ENCODE measurements at regions not wholly inside any gene's neighbourhood (a gene's known extent, or its start where the extent isn't known, plus 50 kb on each side); places are given as distances from the start of the nearest gene placed in this dataset.
"Not testable (repeated sequence)": the region's sequence is repeated elsewhere in the genome, so short reads cannot be mapped to it uniquely, and the experiment has no call there.

DNA sequence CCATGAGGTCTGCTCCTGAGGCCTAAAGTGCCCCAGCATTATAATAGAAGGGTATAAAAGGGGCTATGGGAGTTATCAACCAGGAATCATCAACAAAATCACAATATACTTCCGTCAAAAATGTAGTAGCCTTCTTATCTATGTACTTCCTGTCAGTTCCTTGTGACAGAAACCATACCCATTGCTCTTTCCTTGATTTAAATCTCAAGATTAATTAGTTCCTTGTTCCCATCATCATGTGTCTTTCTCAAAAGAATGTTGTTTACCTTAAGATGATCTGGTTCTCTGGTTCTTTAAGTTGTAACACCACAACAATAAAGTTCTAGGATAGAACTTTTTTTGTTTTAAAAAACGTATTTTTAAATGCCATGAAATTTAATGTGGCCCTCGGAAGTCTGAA lies 833.3 kb downstream of the LTN1 start:
- no peak for ATAC-seq

DNA sequence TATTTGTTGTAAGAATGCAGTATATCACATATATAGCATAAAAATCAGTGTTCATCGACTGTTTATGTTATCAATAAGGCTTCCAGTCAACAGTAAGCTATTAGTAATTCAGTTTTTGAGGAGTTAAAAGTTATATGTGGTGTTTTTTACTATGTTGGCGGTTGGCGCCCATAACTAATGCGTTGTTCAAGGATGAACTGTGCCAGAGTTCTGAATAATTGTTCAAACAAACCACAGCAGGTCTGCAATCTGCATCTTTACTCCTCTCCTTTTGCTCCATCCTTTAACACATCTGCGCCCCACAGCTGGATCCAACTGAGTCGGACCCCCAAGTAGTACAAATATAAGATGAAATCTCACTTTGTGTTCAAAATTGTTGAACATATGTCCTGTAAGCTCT lies 836.1 kb downstream of the LTN1 start:
- ATAC-seq, result no peak

DNA sequence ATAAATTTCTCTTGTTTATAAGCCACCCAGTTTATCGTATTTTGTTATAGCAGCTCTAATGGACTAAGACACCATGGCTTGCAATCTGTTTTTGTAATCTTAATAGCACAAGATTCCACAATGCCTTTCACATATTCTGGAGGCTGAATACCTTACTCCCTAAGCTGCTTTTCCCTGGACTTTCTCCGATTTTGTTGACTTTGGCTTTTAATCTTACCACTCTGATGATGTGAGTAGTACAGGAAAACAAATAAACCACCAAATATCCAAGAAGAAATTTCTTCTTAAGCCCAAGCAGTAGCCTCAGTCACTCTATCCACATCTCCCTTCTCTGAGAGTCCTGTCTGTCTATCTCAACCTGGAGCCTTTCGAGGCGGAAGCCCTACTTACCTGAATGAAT lies 838.6 kb downstream of the LTN1 start:
- no peak for ATAC-seq

DNA sequence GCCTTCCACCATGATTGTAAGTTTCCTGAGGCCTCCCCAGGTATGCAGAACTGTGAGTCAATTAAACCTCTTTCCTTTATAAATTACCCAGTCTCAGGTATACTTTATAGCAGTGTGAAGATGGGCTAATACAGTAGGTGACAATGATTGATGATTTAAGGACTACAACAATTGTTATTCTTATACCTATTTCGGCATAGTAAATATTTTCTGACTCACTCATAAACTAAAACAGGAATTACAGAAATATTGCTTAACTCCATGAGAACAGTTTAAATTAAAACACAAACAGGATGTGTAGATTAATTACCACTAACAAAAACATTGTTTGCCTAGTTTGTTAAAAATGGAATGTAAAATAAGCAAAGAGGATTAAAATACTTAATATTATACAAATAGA lies 839.9 kb downstream of the LTN1 start:
- ATAC-seq, result peak; percentile 84

DNA sequence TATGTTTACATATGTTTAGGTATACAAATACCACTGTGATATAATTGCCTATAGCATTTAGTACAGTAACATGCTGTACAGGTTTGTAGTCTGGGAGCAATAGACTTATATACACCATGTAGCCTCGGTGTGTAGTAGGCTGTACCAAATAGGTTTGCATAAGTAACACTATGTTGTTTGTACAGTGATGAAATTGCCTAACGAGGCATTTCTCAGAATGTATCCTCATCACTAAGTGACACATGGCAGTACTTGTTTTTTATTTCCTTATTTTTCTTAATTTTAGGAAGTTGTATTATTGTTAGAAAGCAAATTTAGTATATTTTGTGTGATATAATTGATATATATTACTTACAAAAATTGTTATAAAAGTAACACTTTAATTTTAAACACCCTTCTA lies 840.9 kb downstream of the LTN1 start:
- ATAC-seq, result no peak

DNA sequence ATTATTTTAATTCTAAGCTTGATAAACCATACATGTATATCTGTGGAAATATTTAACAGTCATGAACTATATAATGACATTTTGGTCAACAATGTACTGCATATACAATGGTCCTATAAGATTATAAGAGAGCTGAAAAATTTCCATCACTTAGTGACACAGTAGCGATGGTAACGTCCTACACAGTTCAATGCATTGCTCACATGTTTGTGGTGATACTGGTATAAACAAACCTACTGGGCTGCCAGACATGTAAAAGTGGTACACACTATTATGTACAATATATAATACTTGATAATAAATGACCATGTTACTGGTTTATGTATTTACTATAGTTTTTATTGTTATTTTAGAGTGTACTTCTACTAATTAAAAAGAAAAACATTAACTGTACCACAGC lies 841.9 kb downstream of the LTN1 start:
- ATAC-seq, result no peak

DNA sequence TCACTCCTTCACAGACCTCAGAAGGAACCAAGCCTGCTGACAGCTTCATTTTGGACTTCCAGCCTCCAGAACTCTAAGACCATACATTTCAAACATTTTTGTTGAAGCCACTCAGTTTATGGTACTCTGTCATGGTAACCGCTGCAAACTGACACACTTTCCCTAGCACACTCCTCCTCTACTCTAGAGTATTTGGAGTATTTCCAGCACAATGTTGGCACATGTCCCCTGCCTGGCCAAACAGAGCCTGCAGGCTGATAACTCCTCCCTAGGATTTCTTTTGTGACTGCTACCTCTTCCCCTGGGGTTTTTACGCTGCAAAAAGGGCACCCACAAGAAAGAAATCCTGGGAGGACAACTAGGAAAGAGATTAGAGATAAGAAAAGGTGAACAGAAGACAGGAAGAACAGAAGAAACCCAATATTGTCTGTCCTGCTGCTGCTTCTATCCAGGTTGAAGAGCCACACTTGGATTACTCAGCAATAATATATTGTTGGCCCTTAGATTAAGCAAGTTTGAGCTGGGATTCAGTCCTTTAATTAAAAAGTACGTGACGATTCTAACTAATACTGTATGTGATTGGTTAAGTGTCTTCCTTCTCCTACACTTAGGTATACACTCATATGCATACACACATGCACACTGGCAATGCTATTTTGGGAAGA lies 844.1 kb downstream of the LTN1 start:
- ATAC-seq, result no peak

DNA sequence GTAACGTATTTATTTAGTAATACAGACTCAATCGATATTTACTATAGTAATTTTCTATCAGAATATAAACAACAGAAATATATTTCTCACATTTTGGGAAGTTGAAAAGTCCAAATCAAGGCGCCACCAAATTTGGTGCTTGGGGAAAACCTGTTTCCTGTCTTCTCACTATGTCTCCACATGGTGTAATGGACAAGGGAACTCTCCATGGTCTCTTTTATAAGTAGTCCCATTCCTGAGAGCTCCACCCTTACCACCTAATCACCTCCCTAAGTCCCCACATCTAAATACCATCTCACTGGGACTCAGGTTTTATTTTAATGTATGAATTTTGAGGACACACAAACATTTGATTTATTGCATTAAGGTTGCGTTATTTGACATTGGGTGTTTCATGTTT lies 848.0 kb downstream of the LTN1 start:
- no peak for ATAC-seq

DNA sequence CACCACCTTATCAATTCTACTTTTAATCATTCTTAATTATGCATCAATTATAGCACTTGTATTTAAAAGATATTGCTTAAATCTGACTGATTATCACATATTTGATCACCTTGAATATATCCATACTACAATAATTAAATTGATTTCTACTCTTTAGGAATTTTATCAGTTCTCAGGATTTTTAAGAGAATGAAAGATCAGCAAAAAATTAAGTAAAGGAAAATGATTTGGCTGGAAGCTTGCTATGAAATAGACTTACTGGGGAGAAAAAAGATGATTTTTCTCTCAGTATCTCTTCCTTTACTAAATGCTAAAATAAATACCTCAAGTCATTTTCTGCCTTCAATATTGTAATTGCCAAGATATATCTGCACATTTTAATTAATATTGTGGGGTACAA lies 848.6 kb downstream of the LTN1 start:
- no peak for ATAC-seq

DNA sequence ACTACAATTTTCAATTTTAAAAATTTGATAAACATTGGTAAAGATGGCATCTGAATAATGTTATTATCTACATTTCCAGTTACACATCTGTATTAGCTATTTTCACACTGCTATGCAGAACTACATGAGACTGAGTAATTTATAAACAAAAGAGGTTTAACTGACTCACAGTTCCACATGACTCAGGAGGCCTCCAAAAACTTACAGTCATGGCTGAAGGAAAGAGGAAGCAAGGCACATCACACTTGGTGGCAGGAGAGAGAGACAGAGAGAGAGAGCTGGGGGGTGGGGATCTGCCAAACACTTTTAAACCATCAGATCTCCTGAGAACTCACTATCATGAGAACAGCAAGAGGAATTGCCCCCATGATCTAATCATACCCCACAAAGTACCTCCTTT lies 850.0 kb downstream of the LTN1 start:
- ATAC-seq, result peak; percentile 64

DNA sequence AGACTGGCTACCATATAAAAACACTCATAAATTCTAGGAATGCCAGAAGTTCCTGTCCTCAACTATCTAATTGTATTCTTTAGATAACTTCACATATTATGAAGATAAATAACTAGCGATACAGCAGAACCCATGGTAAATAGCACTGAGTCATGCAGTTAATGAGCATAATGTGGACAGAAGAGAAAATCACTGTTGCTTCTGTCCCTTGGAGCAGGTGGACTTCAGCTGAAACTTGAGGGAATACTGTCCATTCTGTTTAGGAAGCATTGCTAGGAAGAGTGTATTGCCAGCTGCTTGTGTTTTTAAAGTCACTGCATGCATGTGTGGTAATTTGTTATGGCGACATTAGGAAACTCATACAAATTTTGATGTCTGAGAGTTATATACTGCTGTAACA lies 854.4 kb downstream of the LTN1 start:
- no peak for ATAC-seq

DNA sequence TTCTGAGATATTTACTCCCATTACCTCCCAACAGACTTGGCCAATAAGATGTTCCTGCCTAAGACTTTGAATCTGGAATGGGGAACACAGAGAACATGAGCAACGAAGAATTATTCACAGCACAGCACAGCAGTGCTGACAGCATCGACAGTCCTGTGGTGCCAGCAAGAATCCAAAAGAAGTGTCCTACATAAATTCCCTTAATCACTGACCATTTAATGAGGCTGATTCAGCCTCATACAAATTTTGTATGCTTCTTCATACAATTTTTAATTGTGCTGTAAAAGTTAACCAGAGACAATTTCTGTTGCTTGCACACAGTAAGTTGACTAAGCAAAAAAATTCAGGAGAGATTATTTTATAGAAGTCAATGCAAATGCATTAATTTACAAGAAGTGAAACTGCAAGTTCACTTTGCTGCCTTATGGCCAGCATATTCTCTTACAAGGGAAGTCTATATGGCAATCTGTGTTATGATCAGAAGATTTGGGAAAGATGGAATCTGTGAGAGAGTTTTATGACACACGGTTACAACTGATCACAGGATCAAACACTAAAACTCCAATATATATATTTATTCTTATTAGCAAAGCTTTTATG lies 855.9 kb downstream of the LTN1 start:
- ATAC-seq, result no peak

DNA sequence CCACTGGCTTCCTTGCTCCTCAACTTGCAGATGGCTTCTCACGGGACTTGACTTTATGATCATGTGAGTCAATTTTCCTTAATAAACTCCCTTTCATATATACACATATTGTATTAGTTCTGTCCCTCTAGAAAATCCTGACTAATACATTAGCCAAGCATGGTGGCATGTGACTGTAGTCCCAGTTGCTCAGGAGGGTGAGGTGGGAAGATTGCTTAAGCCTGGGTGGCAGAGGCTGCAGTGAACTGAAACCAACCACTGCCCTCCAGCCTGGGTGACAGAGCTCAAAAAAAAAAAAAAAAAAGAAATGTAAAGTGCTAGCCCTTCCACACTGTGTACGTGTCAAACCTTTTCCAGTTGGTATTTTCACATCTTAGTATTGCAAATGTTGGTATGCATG lies 857.0 kb downstream of the LTN1 start:
- no peak for ATAC-seq

DNA sequence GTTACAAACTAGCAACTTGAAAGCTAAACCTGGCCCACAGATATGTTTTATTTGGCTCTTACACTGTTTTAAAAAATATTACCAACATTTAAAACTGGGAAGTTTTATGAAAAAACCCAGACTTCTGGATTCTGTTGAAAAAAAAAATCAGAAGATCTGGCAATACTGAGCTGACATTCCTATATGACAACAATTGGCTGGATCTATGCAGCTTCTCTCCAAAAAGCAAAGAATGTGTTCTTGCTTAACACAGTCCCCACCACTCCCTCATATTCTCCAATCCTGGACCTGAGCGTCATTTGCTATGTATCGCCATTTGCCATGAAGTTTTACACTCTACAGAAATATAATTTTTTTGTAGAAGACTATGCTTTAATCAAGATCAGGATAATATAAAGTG lies 859.6 kb downstream of the LTN1 start:
- no peak for ATAC-seq

DNA sequence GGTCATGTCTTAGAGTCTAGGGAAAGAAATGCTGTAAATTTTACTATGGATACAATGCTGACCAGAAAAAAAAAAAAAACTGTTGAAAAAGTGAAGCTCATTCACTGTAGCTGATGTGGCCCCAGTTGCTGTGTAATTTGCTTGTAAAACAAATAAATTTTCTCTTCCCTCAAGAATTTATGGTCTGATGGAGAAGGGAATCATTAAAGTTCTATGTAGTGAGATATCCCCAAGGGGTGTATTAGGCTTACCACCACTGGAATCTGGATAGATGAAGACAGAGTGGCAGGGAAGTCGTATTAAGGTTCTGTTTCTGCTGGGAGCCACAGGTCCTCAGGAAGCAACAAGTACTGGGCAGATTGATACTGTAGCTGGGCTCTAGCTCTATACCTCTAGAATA lies 860.0 kb downstream of the LTN1 start:
- ATAC-seq, result no peak

DNA sequence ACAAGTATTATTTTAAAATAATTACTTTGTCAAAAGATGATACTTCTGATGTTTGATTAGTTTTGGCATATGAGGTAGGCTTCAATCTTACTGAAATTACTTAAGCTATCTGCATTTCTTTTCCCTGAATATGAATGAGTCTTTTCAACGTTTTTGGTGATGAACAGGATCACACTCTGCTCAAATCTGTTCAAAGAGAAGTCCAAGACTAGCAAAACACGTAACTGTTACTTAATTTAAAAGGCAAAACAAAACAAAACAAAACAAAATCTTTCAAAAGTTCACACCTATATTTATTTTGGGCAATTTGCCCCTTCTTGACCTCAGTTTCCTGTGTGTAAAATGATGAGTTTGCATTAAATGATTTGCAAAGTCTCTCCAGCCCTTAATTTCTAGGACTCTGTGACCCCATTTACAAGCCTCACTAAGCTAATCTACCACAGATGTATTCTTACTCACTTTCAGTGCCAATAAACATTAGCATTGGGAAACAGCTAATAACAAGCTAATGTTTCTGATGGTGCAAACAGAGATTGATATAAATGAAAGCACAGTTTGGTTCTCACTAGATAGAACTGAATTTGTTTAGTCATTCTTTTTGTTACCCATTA lies 865.4 kb downstream of the LTN1 start:
- no peak for ATAC-seq

DNA sequence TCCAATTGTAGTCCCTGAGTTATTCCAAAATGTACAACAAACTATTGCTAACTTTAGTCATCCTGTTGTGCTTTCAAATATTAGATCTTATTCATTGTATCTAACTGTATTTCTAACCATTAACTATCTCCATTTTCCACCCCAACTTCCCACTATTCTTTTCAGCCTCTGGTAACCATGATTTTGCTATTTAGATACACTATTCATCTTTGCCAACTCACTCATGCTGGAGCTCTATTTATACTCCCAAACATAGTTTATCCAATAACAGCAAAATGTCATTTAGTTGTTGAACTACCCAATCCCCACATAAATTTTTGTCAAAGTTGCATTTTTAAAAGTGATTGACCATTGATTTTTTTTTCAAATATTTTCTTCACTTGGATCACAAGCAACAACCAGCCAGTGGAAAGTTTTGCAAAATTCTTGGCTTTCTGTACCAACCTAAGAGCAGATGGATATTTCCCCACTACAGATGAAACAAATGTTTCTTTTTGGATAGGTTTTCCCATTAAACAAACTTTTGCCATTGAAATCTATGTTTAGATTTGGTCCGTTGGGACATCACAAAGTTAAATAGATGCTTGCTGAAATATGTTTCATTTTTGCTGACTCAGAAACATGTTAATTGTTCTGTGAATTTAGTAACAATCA lies 866.0 kb downstream of the LTN1 start:
- ATAC-seq, result no peak

DNA sequence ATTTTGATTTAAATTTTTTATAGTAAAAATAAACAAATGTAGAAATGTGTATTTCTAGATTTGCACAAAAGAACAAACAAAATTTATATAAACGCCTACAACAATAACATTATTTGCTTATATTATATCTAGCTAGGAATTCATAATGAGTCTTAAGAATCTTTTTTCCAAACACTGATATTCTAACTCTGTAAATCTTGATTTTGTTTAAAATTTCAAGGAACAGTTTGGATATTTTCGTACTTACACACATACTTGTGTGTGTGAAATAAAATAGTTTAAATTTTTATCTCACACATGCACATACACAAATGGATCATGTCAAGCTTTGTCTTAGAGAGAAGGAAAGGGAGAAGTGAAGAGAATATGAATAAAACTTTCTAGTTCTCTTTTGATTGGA lies 868.1 kb downstream of the LTN1 start:
- ATAC-seq, result no peak

DNA sequence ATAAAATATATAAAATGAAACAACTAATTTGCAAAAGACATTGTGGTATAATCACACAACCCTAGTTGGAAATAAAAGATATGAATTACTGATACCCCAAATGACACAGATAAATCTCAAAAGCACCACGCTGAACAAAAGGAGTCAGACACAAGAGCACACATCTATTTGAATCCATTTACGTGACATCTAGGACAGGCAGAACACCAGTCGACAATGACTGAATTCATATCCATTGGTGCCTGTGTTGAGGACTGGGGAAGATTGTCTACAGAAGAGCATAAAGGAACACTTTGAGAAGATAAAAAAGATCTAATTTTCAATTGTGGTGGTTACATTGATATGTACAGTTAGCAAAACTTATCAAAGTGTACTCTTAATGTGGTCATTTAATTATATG lies 874.1 kb downstream of the LTN1 start:
- no peak for ATAC-seq

DNA sequence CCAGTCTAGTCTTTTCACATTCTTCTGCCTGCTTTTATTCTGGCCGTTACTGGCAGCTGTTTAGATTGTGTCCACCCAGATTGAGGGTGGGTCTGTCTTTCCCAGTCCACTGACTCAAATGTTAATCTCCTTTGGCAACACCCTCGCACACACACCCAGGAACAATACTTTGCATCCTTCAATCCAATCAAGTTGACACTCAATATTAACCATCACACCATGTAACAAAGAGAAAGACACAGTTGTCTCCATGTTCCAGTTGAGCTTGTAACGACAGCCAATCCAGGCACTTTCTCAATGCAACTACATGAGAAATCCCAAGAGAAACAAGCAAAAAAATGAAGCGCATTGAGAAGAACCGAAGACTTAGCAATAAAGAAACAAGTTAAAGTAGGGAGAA lies 877.7 kb downstream of the LTN1 start:
- not testable (repeated sequence) for ATAC-seq

DNA sequence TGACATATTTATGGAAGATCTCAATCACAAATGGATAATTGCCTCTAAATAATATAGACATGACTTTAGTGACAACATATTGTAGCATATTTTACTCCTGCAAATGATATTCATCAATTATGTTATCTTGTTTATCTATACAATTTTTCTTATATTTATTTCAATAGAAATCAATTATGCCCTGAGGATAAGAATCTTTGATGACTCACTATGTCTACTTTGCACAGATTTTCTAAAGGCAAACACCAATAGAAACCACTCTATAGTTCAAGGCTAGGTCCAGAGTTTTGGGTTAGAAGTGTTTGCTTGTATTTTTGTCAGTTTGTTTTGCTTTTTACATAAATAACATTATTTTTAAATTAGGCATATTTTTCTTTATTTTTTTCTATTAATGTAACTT lies 879.0 kb downstream of the LTN1 start:
- ATAC-seq, result no peak

DNA sequence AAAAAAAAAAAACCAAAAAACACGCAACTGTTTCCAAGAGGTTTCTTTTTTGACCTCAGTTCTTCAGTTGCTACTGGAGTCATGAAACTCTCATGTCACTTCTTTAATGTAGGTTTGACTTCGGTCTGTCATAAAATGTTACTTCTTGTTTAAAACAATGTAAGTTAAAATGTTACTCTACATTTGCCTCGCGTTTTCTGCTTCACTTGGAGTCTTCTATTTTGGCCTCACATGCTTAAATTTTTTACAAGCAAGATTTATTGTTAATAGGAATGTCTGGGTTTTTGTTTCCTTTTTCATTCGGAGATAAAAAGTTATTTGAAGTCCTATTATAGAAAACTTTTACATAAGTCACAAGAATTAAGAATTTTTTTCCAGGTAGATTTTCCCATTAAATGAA lies 880.2 kb downstream of the LTN1 start:
- no peak for ATAC-seq

DNA sequence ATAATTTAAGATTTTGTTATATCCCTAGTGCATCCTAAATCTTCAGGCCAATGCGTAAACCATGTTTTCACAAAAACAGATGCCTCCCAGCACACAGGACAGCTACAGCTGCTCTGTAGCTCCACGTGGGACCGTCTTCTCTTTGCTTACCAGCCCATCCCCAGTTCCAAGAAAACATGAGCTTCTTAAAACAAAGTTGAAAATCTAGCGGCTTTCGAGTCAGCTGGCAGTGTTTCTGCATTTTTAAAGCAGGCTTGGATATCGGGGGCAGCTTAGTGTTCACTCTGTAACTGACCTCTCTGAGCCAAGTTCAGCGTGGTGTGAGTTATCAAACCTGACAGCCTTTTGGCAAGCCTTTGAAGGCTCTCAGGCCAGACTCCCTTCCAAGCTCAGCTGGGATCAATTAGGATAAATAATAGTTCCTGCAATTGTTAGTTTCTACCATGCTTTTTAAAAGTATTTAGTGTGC lies 881.5 kb downstream of the LTN1 start:
- no peak for ATAC-seq

DNA sequence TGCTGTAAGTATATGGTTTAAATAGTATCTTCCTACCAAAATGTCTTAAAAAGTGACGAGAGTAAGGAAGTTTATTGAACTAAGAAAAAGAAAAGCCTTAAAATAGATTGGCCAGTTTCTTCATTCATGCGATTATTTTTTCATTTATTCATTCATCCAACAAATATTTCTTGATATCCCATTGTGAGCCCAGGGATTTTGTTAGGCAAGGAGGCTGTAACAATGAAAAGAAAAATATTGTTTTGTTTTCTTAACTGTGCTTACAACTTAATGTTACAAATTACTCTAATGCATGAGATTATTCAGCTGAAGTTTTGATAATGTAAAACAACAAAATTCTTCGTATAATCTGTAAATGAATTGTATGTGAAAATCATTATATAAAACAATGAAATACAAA lies 882.0 kb downstream of the LTN1 start:
- no peak for ATAC-seq

Data from esophagus mucosa (tissue), 1 donor.